Stimulated activated CD4-positive, alpha-beta T cell treated with anti-CD3 and anti-CD28 coated beads, Interleukin-4, amount 100 ng/mL, for 4 hours (primary cell): ENCODE measurements at regions not wholly inside any gene's neighbourhood (a gene's known extent, or its start where the extent isn't known, plus 50 kb on each side); places are given as distances from the start of the nearest gene placed in this dataset.

ENCODE experiments used
- DNase-seq, 2 experiments: peaks; one replicate each; pipeline ENCODE4 v3.0.0-alpha.2; 2020

DNA sequence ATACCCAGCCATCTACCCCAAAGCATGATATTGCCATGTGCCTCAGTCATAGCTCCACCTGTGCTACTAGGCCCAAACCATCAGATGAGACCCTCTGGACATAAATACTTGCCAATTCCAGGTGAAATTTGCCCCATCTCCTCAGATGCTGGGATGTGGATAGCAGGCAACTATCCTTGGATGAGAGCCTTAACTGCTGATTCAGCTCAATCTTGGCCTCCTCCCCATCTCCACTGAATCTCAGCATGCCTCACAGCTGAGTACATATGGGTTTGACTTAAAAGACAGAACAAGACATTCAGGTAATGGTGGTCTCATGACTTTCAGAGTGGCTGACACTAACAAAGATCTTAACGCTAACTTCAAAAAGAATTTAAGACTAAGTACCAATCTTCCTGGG is 50.8 kb upstream of the KLHL13 start:
- no peak for DNase-seq

DNA sequence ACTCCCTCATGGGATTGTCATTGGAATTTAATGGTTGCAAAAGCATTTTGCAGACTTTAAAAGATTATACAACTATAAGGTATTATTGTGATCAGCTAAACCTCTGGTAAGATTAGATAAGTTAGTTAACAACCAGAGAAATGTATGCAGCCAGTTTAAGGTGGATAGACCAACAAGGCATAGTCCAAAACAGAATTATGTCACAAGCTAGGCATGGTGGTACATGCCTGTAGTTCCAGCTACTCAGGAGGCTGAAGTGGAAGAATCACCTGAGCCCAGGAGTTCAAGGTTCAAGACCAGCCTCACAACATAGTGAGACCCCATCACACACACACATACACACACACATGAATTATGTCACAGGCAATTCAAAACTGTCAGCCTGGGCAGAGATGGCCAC is 54.7 kb upstream of the KLHL13 start:
- no peak for DNase-seq

GRCh38 chrX:118174516-118175098 is 58.0 kb upstream of the KLHL13 start:
- no peak for DNase-seq

GRCh38 chrX:118177708-118178107 is 61.1 kb upstream of the KLHL13 start:
- DNase-seq: no peak

- no peak for DNase-seq
Measured at GRCh38 chrX:118178450-118178849, 61.8 kb upstream of the KLHL13 start.

- DNase-seq: no peak
Measured at GRCh38 chrX:118179161-118179560, 62.6 kb upstream of the KLHL13 start.

DNA sequence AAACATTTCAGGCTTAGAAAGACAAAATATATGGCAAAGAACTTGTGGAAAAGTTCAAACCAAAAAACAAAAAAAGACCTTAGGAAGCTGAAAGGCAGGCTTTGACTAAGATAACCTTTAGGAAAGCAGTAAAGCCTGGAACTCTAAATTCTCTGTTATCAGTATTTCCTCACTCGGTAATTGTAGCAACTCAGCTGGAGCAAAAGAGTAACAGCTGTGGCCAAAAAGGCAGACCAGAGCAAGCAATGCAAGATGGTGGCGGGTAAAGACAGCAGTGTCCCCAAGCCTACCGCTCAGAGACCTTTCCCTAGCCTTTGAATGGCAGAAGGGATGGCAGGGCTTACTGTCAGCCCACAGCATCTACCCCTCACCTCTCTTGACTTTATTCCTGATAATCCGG is 63.1 kb upstream of the KLHL13 start:
- no peak for DNase-seq

DNA sequence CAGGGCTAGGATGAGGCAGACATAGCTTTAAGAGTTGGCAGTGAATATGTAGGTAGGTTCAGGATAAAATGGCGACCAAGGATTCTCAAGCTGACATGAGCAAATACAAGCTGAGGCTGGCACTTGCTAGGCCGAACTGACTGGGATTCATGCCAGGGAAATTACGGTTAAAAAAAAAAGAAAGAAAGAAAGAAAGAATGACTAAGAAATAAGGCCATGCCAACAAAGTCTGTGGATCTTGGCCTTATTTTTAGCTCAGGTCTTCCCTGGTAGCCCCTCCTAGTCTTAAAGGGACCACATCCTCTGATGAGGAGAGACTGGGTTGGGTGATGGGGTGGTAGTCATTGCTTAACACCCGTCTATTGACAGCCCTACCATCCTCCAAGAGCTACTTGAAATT is 64.4 kb upstream of the KLHL13 start:
- DNase-seq: no peak

- DNase-seq: no peak
Measured at GRCh38 chrX:118182025-118182424, 65.4 kb upstream of the KLHL13 start.

DNA sequence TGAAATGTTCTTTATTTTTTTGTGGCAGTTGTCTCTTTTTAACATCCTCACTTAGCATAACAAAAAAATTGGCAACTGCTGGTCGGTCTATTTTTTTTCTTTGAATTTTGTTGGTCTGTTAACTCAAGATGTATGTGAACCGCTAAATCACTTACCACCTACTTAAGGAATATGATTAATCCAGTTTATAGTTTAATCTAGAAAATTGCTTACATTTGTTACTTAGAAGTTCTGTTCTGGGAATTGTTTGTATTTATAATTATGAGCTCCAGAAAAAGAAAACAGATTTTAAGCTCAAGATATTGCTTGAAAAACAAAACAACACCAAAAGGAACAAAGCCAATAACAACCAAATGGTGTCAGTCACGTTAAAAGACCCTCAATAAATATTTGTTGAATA is 66.1 kb upstream of the KLHL13 start:
- DNase-seq: no peak

DNA sequence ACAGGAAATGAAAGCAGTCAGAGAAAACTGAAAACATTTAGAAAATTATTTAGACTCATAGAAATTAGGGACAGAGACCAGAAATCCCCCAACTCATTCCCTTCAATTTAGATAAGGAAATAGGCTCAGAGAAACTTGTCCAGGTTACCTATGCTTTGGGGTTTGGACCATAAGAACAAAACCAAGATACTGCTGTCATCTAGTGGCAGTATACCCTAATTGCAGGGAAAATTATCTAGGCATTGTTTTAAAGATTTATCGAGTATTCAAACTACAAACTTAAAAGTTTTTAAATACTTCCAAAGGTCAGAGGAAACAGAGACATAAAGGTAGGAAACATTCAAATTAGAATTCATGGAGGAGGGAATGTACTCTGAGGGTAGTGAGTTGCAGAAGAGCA is 67.0 kb upstream of the KLHL13 start:
- DNase-seq: no peak

GRCh38 chrX:118187100-118187499 is 70.5 kb upstream of the KLHL13 start:
- DNase-seq: no peak

DNA sequence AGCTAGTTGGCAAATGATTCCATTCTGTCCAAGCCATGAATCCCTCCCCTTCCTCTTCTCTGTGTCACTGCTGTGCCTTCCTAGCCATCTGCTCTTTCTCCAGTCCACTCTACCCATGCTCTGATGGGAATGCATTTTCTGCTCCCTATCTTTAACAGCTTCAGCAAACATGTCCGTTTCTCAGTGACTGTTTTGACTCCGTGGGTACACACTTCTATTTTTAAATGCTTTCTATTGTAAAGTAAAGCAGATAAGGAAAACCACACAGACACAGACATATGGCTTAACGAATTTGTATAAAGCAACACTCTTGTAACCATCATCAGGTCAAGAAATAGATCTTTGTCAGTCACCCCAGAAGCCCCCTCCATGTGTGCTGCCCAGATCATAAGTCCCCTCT is 72.4 kb upstream of the KLHL13 start:
- DNase-seq: no peak

DNA sequence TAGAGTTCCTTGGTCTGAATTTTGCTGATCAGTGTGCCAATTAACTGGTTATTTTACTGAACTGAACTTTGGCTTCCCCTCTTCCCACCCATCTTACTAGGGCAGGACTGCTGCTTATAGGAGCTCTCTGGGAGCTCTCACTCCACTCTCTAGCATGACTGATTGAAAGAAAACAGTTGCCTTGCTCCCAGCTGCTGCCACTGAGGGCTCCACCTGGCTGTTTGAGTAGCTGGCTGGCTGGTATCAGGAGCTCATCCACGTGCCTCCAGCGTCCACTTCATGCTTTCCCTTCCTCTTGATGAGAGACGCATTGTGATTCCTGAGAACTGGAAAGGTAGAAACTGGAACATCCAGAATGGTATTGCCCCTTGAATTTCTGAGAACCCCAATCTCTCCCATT is 73.0 kb upstream of the KLHL13 start:
- DNase-seq: no peak

DNA sequence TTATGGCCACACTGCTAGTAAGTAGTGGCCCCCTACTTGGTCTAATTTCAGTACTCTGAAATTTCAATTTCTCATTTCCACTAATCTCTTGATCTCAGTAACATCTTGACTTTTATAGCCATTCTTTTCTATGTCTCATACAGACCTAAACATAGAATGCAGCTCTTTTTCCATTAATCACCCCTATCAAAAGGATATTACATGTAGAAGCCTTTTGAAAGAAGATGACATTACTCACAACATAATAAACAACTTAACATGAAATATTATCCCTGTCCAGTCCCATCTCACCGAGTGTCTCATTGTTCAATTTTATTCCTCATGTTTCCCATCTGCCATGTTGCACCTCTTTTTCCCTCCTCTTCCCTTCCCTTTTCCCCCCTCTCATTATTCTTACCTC is 81.1 kb upstream of the KLHL13 start:
- DNase-seq: no peak

DNA sequence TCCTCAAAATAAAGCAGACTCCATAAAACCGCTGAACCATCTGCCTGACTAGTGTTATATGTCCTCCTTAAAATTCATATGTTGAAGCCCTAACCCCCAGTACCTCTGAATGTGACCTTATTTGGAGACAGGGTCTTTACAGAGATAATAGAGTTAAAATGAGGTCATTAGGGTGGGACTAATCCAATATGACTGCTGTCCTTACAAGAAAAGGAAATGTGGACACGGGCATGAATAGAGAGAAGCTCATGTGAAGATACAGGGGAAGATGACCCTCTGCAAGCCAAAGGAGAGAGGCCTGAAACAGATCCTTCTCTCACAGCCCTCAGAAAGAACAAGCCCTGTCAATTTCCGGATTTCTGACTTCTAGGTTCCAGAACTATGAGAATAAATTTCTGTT is 82.0 kb upstream of the KLHL13 start:
- DNase-seq: no peak

DNA sequence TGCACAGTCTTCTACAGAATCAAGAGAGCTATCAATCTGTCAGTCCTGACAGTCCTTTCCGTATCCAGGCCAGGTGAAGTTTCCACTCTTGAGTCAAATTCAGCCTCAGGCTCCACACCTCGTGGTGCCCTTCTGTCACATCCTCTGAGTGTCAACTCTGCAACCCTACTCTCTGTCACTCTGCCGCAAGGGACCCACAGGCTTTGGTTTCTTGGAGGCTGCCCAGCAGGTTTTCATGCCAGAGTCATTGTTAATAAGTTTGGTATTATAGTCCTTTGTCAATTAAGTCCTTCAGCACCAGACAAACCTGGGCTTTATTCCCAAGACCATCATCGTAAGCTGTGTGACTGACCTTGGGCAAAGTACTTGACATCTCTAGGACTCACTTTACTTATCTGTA is 83.4 kb upstream of the KLHL13 start:
- DNase-seq: no peak

GRCh38 chrX:118205421-118206395 is 89.1 kb upstream of the KLHL13 start:
- DNase-seq: no peak

GRCh38 chrX:118207831-118208453 is 91.3 kb upstream of the KLHL13 start:
- DNase-seq: no peak

DNA sequence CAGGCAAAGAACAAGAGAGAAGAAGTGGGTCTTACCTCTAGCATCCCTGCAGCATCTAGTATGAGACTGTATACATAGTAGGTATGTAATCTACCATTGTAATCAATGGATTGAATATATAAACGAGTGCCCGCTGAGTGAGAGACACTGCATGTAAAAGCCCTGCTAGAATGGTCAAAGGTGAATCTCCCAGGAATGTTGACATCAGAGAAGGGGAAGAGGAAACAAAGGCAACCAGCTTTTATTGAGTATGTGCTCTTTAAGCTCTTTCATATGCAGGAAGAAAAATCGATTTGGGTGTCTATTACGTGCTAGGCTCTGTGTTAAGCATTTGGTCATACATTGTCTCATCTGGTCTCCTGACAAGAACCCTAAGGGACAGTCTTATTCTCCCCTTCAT is 91.9 kb upstream of the KLHL13 start:
- DNase-seq: no peak

- no peak for DNase-seq
Measured at GRCh38 chrX:118211891-118212816, 95.5 kb upstream of the KLHL13 start.

GRCh38 chrX:118212817-118213183 is 96.2 kb upstream of the KLHL13 start:
- DNase-seq: no peak

- no peak for DNase-seq
Measured at GRCh38 chrX:118215346-118215745, 98.7 kb upstream of the KLHL13 start.
